ENCODE measurements at regions not wholly inside any gene's neighbourhood (a gene's known extent, or its start where the extent isn't known, plus 50 kb on each side); places are given as distances from the start of the nearest gene placed in this dataset.

DNA sequence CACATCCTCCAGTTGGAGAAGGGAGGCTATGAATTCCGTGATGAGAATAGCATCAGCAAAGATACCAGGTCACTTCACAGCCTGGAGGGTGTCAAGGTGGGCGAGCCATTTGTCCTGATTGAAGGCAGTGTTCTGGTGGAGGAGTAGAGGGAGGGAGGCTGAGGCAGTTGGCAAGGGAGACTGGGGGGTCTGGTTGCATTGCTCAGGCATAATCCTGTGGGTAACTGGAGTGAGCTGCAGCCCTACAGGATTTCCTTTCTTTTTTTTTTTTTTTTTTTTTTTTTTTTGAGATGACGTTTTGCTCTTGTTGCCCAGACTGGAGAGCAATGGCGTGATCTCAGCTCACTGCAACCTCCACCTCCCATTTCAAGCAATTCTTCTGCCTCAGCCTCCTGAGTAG lies 223.9 kb upstream of the KLF4 start:
- no peaks in the 10 kb centered on the region for H3K36me3 ChIP-seq
- TF ChIP-seq, protein P1, sequence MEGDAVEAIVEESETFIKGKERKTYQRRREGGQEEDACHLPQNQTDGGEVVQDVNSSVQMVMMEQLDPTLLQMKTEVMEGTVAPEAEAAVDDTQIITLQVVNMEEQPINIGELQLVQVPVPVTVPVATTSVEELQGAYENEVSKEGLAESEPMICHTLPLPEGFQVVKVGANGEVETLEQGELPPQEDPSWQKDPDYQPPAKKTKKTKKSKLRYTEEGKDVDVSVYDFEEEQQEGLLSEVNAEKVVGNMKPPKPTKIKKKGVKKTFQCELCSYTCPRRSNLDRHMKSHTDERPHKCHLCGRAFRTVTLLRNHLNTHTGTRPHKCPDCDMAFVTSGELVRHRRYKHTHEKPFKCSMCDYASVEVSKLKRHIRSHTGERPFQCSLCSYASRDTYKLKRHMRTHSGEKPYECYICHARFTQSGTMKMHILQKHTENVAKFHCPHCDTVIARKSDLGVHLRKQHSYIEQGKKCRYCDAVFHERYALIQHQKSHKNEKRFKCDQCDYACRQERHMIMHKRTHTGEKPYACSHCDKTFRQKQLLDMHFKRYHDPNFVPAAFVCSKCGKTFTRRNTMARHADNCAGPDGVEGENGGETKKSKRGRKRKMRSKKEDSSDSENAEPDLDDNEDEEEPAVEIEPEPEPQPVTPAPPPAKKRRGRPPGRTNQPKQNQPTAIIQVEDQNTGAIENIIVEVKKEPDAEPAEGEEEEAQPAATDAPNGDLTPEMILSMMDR (IDR thresholded peaks at IDR 0.05): no peak
- TF ChIP-seq POLR2AphosphoS5 (IDR thresholded peaks at IDR 0.05): no peak
- no peak for TF ChIP-seq EP300 (IDR thresholded peaks at IDR 0.05)
- TF ChIP-seq POLR2A (IDR thresholded peaks at IDR 0.05; ENCODE audit: low read depth): no peak
- WGBS: 85% methylated on average over 4 of the region's 4 CpGs
- no peak overlapping the region for H3K4me3 ChIP-seq
- intact Hi-C loops (cut with DNase I): no loop called here
- H3K4me1 ChIP-seq: peaks cover 2 to 10% (median 5%) of the 10 kb centered on the region in 4 donors
- no peaks in the 10 kb centered on the region for H3K27me3 ChIP-seq
- DNase-seq (ENCODE audit: extremely low spot score): no peak
- H3K9me3 ChIP-seq: no peaks in the 10 kb centered on the region
- H3K27ac ChIP-seq (replicated peaks in 1 of 4): no peak overlapping the region

DNA sequence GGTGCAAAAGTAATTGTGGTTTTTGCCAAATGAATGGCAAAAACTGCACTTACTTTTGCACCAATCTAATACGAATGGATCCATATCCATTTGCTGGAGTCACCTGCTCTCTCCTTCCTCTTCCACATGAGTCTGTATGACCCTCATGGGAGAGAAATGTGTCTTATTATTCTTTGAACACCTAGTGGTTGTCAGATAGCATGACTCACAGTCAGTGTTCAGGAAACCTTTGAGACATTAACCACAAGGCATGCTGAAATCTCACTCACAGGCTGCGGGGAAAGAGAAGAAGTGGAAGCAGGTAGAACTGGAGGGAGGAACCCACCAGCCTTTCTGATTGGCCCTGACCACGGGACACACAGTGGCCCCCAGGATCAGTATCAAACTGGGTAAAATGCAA lies 222.8 kb upstream of the KLF4 start:
- 63% methylated on average over 3 of the region's 3 CpGs for WGBS
- H3K9me3 ChIP-seq: no peaks in the 10 kb centered on the region
- no peak for DNase-seq (ENCODE audit: extremely low spot score)
- TF ChIP-seq, protein P1 (IDR thresholded peaks at IDR 0.05): no peak
- no peak for TF ChIP-seq POLR2A (IDR thresholded peaks at IDR 0.05; ENCODE audit: low read depth)
- TF ChIP-seq EP300 (IDR thresholded peaks at IDR 0.05): no peak
- no peak for TF ChIP-seq POLR2AphosphoS5 (IDR thresholded peaks at IDR 0.05)
- intact Hi-C loops (cut with DNase I): no loop called here
- peaks cover 2 to 10% (median 5%) of the 10 kb centered on the region in 4 donors for H3K4me1 ChIP-seq
- no peak overlapping the region for H3K4me3 ChIP-seq
- no peaks in the 10 kb centered on the region for H3K36me3 ChIP-seq
- H3K27me3 ChIP-seq: no peaks in the 10 kb centered on the region
- no peak overlapping the region for H3K27ac ChIP-seq (replicated peaks in 1 of 4)

DNA sequence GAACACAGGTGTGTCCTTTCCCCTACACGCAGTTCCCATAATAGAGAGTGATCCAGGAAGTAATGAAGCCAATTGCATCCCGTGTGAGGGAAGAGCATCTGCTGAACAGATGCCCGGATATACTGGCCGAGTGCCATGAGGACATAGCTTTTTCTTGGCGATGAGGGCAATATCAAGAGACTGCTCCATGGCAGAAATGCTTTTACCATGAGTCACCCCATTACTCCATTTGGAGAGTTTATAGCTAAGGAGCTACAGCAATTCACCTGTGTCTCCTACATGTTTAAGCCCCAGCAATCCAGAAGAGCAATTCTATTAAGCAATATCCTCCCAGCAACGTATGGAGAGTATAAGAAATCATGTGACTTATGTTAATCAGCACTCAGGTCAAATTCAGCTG lies 222.0 kb upstream of the KLF4 start:
- Histone ChIP-seq H3K27ac (replicated peaks in 1 of 4) (no peak overlapping the region), H3K36me3 (no peaks in the 10 kb centered on the region), H3K9me3 (no peaks in the 10 kb centered on the region), H3K27me3 (no peaks in the 10 kb centered on the region), H3K4me1 (peaks cover 2 to 10% (median 5%) of the 10 kb centered on the region in 4 donors), H3K4me3 (no peak overlapping the region)
- intact Hi-C loops (cut with DNase I): no loop called here
- 36% methylated on average over 6 of the region's 6 CpGs for WGBS
- TF ChIP-seq POLR2AphosphoS5 (IDR thresholded peaks at IDR 0.05) (peak; percentile 46 to 52), EP300 (IDR thresholded peaks at IDR 0.05) (no peak)
- DNase-seq (ENCODE audit: extremely low spot score): no peak

DNA sequence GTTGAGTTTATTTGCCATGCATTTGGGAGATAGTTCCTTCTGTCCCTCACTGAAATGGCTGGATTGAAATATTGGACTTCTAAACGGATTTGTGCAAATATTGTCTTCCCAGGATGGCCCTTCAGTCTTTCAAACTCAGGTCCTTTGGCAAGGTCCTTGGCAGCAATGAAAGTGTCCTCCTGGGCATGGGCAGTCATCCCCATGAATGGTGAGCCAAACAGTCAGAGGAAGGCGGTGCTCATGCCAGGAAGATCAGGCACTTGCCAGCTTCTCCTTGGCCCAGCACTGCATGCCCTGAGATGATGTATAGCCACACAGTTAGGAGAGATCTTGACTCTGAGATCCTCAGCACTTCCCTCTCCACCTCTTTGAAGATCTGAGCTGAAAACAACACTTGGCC lies 221.4 kb upstream of the KLF4 start:
- H3K4me1 ChIP-seq: peaks cover 2 to 10% (median 5%) of the 10 kb centered on the region in 4 donors
- H3K4me3 ChIP-seq: no peak overlapping the region
- no peak for TF ChIP-seq POLR2A (IDR thresholded peaks at IDR 0.05; ENCODE audit: low read depth)
- TF ChIP-seq, protein P1 (IDR thresholded peaks at IDR 0.05): no peak
- TF ChIP-seq EP300 (IDR thresholded peaks at IDR 0.05): no peak
- TF ChIP-seq POLR2AphosphoS5 (IDR thresholded peaks at IDR 0.05): no peak
- 91% methylated on average over 2 of the region's 2 CpGs for WGBS
- intact Hi-C loops (cut with DNase I): no loop called here
- no peak for DNase-seq (ENCODE audit: extremely low spot score)
- H3K27ac ChIP-seq (replicated peaks in 1 of 4): no peak overlapping the region
- no peaks in the 10 kb centered on the region for H3K36me3 ChIP-seq
- H3K9me3 ChIP-seq: no peaks in the 10 kb centered on the region
- H3K27me3 ChIP-seq: no peaks in the 10 kb centered on the region

DNA sequence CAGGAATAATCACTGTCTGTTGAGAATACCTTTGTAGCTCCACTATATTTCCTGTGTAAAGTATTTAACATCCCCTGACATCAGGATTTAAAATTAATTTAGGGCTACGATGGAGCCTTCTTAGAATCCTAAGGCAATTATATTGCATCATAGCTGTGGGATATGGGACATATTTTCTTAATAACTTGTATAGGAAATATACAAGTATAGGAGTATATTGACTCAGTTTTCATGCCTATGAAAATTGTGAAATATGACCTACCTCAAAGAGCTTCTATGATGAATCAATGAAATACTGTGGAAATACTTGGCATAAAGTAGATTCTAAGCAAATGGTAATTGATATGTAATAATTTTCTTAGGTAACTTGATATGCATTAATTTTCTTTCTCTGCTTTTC lies 221.0 kb upstream of the KLF4 start:
- Histone ChIP-seq H3K36me3 (no peaks in the 10 kb centered on the region), H3K9me3 (no peaks in the 10 kb centered on the region), H3K4me3 (no peak overlapping the region), H3K4me1 (peaks cover 2 to 10% (median 5%) of the 10 kb centered on the region in 4 donors), H3K27me3 (no peaks in the 10 kb centered on the region), H3K27ac (replicated peaks in 1 of 4) (no peak overlapping the region)
- intact Hi-C loops (cut with DNase I): no loop called here
- DNase-seq (ENCODE audit: extremely low spot score): no peak
- no peak for TF ChIP-seq EP300 (IDR thresholded peaks at IDR 0.05)
- TF ChIP-seq, protein P1 (IDR thresholded peaks at IDR 0.05): no peak
- no peak for TF ChIP-seq POLR2A (IDR thresholded peaks at IDR 0.05; ENCODE audit: low read depth)
- no peak for TF ChIP-seq POLR2AphosphoS5 (IDR thresholded peaks at IDR 0.05)
- 81% methylated on average over 1 of the region's 1 CpG for WGBS
